Effector CD8-positive, alpha-beta T cell (primary cell): ENCODE measurements at regions not wholly inside any gene's neighbourhood (a gene's known extent, or its start where the extent isn't known, plus 50 kb on each side); places are given as distances from the start of the nearest gene placed in this dataset.

ENCODE experiments used
- DNase-seq: peaks from one replicate; lab custom pipeline; 2025; lab: John Stamatoyannopoulos, UW

- DNase-seq: no peak
Measured at GRCh38 chr6:28707387-28708282, 182.0 kb downstream of the GPX5 start.

DNA sequence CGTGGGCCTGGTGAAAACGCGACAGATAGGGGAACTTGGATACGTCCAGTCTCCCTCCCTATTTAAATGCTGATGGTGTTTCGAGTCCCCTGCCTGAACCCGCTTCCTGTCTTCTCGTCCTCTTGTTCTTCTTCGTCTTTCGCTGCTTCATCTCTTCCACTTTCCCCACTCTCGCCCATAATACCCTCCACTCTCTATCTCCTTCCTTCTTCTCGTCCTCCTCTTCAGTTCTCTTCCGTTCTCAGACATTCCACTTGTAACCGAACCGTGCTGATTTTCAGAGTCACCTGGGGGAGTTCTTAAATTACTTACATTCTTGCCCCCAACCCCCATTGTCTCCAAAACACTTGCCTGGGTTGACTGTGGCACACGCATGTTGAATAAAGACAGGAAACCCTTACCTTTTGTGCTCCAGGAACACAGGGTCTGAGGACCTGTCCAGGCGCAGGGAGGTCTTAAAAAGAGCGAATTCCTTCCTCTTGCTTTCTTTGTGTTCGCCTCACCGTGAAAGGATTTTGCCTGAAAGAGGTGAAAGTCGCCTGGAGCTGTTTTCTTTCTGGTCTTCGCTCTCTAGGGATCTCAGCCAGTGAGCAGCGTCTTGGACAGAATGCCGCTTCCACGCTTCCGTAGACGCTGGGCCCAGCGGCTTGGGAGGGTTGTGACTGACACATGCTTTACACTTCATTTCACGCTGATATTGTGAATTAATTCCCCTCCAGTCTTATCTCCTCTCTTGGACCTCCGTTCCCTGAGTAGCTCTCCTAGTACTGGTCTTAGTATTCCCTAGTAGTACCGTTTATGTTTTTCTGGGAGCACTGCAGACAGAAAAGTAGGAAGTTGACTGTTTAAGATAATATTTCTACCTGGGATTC lies 184.0 kb downstream of the GPX5 start:
- DNase-seq: no peak

- DNase-seq: no peak
Measured at GRCh38 chr6:28710466-28711191, 184.9 kb downstream of the GPX5 start.

DNA sequence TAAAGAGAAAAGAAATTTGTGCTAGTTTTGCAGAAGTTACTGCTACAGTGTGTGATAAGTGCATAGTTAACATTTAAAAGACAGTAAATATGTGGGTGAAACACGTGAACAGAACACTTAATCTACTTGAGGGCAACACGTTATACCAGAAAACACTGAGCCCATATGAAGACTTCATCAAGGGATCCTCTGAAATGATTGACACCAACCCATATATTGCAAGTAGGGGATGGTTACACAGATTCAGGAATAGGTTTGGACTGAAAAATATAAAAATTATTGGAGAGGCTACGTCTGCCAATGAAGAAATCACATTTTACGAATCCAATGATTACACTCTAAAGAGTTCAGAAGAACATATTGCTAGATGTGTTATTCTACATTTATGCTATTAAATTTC lies 185.6 kb downstream of the GPX5 start:
- DNase-seq: no peak

DNA sequence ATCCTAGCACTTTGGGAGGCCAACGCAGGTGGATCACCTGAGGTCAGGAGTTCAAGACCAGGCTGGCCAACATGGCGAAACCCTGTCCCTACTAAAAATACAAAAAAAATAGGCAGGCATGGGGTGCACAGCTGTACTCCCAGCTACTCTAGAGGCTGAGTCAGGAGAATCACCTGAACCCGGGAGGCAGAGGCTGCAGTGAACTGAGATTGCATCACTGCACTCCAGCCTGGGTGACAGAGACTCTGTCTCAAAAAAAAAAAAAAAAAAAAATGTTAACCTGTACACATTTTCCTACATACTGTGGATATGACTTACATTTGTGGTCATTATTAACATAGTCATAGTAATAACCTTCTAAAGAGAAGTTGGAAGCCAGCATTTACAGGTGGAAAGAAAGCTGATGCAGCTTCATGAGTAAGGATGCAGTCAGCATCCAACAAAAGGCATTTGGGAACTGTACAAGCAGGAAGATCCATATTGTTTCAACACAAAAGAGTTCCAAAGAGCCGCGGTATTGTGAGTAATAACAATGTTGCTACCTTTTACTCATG lies 186.2 kb downstream of the GPX5 start:
- DNase-seq: no peak

GRCh38 chr6:28712982-28713381 lies 187.3 kb downstream of the GPX5 start:
- DNase-seq: no peak

DNA sequence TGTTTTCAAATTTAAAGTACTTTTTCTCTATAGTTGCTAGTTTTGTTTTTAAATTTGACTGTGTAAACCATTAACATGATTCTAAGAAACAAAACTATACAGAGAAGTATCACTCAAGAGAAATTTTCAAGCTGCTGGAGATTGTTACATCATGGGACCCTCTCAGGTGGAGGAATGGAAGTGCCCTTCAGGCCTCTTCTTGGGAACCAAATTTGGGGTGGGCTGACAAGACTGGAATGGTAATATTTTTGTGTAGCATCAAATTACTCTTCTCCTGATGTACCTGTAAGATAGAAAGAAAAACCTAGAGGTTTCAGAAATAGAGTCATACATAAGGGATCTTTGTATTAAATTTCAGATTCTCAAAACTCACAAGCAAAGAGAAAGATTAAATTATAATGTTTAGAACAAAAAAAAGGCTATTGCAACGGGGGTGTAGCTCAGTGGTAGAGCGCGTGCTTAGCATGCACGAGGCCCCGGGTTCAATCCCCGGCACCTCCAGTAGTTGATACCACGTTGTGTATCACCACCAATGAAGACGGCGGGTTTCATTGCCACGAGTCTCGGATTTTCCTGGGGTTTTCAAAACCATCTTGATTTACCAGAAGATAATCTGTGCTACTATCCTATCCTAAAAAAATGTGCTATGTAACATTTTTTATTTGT lies 193.7 kb downstream of the GPX5 start:
- DNase-seq: no peak

GRCh38 chr6:28720357-28721231 lies 194.9 kb downstream of the GPX5 start:
- no peak for DNase-seq

DNA sequence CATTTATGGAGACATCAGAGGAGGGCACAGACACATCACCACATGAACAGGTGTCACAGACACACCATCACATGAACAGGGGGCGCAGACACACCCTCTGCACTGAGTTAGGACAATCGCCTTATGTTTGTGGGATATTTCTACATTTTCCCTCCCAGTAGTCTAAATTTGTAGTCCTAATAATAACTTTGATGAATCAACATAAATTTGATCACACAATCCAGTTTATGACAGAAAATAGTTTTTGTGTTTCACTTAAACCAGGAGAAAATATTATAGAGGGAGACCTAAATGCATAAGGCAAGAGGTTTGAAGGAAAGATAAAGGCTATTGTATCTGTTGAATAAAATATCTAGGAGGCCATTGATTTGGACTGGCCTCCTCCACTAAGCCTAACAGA lies 195.7 kb downstream of the GPX5 start:
- no peak for DNase-seq

DNA sequence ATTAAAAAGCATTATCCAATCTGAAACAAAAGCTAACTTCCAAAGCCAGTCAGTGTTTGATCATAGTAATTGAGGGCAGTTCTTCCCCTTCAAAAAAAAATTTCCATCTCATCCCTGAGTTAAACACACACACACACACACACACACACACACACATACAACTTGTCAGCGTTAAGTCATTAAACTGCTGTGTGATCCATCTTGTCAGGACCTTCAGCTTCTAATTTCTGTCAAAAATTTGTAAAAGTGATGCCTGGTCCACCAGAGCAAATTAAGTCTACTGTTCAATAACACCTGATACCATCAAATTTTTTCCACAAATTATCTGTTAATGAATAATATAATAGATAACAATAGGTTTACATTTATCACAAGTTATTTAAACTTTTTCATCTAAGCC lies 198.7 kb downstream of the GPX5 start:
- no peak for DNase-seq

DNA sequence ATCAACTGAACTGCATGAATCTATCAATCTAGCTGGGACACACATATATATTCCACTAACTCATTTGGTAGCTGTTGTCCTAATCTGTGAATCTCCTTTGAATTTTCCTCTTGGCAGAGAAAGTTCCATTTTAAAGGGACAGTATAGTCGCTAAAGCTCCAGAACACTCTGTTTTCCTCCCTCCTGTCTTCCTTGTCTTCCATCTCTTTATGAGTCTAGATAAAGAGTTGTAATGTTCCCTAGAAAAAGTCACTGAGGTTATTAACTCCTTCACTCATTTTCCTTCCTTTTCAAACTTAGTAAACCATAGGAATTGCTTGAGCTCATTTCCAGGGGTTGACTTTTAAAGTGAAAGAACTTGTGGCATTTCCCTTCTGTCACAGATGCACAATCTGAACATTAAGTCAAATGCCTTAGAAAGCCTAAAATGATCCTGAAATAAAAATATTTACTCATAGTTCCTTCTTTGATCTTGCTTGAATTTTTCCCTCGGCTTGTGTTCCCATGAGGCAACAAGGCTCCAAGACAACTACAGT lies 198.4 kb downstream of the TRIM27 start:
- DNase-seq: no peak

DNA sequence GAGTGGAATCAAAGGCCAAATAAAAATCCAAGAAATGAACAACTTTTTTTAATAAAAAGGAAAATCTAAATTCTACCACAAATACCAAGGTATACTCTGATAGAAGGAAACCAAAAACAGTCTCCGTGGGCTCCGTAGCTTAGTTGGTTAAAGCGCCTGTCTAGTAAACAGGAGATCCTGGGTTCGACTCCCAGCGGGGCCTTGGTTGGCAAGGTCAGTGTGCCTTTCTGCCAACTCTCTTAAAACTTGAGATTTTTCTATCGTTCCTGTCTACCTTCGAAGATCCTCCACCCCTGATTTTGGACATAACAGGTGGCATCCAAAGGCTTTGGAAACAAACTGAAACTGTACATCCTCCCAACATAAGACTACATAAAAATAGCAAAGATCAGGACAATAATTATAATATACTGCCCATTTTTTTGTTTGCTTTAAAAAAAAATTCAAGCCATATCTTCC lies 197.9 kb downstream of the TRIM27 start:
- DNase-seq: no peak

DNA sequence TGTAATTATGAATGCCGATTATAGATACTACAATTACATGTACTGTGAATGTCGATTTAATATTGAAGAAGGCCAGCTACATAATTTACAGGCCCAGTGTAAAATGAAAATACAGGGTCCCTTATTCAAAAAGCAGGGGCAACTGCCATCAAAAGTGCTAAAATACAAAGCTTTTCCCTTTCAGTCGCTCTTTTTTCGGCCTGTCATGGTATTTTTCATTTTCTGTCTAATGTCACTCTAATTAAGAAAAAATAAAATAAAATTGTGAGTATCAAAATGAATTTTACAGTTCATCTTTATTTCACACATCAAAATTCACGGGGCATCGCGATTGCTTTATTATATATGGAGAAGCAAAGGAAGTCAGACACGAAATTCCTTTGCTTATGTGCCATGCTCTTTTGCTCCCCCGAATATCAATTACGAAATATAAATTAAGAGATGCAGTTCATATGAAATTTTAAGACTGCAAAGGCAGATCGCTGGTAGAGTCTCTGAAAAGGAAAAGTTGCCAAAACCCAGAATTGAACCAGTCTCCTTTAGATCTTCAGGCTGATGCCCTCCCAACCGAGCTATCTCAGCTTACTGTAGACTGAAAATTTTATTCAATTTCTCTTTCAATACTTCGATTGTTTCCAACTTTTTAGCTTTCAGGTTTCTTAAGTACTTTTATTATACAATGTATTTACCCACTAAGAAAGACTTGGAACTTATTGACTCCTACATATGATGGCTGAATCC lies 197.0 kb downstream of the TRIM27 start:
- DNase-seq: no peak

- no peak for DNase-seq
Measured at GRCh38 chr6:28727559-28728211, 196.1 kb downstream of the TRIM27 start.

DNA sequence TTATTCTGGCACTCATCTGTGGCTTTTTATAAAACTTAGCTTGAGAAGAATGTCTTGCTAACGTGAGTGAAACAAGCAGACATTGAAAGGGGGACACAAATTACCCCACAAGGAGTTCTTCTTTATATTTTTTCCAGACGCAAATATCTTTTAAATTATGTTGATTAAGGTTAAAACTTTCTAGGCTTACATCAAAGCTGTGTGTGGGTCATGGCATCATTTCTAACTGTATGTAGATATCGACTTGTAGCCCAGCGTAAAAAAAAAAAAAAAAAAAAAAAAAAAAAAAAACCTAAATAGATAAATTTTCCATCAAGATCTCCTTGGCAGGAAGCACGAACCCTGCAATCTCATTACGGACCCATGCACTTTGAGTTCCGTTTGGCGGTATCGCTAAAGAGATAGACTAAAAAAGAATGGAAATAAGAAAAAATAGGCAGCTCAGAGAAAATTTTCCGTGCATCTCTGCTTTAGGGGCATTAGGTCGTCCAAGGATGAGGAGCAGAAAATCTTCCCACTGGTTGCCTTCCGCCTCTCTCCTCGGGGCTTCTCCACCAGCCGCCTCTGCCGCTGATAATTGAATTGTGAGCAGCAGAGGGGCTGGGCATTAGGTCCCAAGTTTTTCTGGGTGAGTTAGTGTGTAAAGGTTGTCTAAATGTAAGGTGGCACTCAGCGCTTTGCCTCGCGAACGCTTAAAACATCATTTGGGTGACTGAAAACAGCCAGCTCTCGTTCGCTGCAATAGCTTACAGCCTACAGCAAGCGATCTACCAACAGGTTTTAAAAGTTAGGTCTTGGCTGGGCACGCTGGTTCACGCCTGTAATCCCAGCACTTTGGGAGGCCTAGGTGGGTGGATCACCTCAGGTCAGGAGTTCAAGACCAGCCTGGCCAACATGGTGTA lies 194.0 kb downstream of the TRIM27 start:
- DNase-seq: no peak

GRCh38 chr6:28732052-28732451 lies 191.7 kb downstream of the TRIM27 start:
- no peak for DNase-seq

- DNase-seq: no peak
Measured at GRCh38 chr6:28734443-28734959, 189.3 kb downstream of the TRIM27 start.
